COLO668 (cell line): ENCODE measurements at regions not wholly inside any gene's neighbourhood (a gene's known extent, or its start where the extent isn't known, plus 50 kb on each side); places are given as distances from the start of the nearest gene placed in this dataset.
"Not testable (repeated sequence)": the region's sequence is repeated elsewhere in the genome, so short reads cannot be mapped to it uniquely, and the experiment has no call there.

Experiments
- DNase-seq: peaks from one replicate; lab custom pipeline; 2025; ENCODE audit not compliant: unreplicated experiment; lab: John Stamatoyannopoulos, UW

GRCh38 chr6:141403103-141403502 lies 729.6 kb upstream of the GJE1 start:
- no peak for DNase-seq

GRCh38 chr6:141402489-141402888 lies 730.2 kb upstream of the GJE1 start:
- DNase-seq: no peak

- DNase-seq: no peak
These were observed 730.9 kb upstream of the GJE1 start for GRCh38 chr6:141401851-141402250.

- no peak for DNase-seq
These were observed 731.6 kb upstream of the GJE1 start for GRCh38 chr6:141401168-141401567.

GRCh38 chr6:141398949-141399348 lies 733.8 kb upstream of the GJE1 start:
- DNase-seq: no peak

- DNase-seq: no peak
These were observed 737.2 kb upstream of the GJE1 start for GRCh38 chr6:141395443-141396008.

GRCh38 chr6:141394565-141395051 lies 738.1 kb upstream of the GJE1 start:
- DNase-seq: no peak

- no peak for DNase-seq
These were observed 738.6 kb upstream of the GJE1 start for GRCh38 chr6:141394125-141394536.

GRCh38 chr6:141393405-141394124 lies 739.2 kb upstream of the GJE1 start:
- DNase-seq: no peak

GRCh38 chr6:141391135-141391534 lies 741.6 kb upstream of the GJE1 start:
- DNase-seq: not testable (repeated sequence)

GRCh38 chr6:141388666-141389065 lies 744.1 kb upstream of the GJE1 start:
- DNase-seq: no peak

GRCh38 chr6:141370438-141370837 lies 762.3 kb upstream of the GJE1 start:
- no peak for DNase-seq

GRCh38 chr6:141366796-141367195 lies 765.9 kb upstream of the GJE1 start:
- DNase-seq: not testable (repeated sequence)

GRCh38 chr6:141364694-141365093 lies 768.0 kb upstream of the GJE1 start:
- no peak for DNase-seq

- no peak for DNase-seq
These were observed 768.5 kb upstream of the GJE1 start for GRCh38 chr6:141364232-141364631.

- DNase-seq: no peak
These were observed 771.2 kb upstream of the GJE1 start for GRCh38 chr6:141361559-141361958.

- no peak for DNase-seq
These were observed 772.8 kb upstream of the GJE1 start for GRCh38 chr6:141359953-141360352.

GRCh38 chr6:141354191-141354955 lies 778.4 kb upstream of the GJE1 start:
- no peak for DNase-seq

- no peak for DNase-seq
These were observed 781.0 kb upstream of the GJE1 start for GRCh38 chr6:141351721-141352120.

GRCh38 chr6:141349710-141350109 lies 783.0 kb upstream of the GJE1 start:
- DNase-seq: no peak

- DNase-seq: no peak
These were observed 784.7 kb upstream of the GJE1 start for GRCh38 chr6:141347906-141348492.

- DNase-seq: no peak
These were observed 785.6 kb upstream of the GJE1 start for GRCh38 chr6:141347086-141347485.
